Sigmoid colon (tissue), 6 donors: ENCODE measurements at regions not wholly inside any gene's neighbourhood (a gene's known extent, or its start where the extent isn't known, plus 50 kb on each side); places are given as distances from the start of the nearest gene placed in this dataset.

Experiments
- DNase-seq: peaks from one replicate; pipeline ENCODE4 v3.0.0-alpha.2; 2019
- H3K27ac ChIP-seq, 4 donors: fragments of 200-600 bp; sonication (generic); one replicate each; pipeline ENCODE4 v1.5.1; 2016 to 2019; ENCODE audit warnings: mild to moderate bottlenecking in 1 of 4
- H3K27me3 ChIP-seq, 3 donors: fragments of 200-600 bp; sonication (generic); one replicate each; pipeline ENCODE4 v1.5.1; 2019; ENCODE audit warnings: mild to moderate bottlenecking in 1 of 3
- H3K36me3 ChIP-seq, 4 donors: fragments of 200-600 bp; sonication (generic); one replicate each; pipeline ENCODE4 v1.5.1; 2016 to 2019
- H3K4me1 ChIP-seq, 4 donors: fragments of 200-600 bp; sonication (generic); one replicate each; pipeline ENCODE4 v1.5.1; 2017 to 2019
- H3K4me3 ChIP-seq, 4 donors: fragments of 200-600 bp; sonication (generic); one replicate each; pipeline ENCODE4 v1.5.1; 2017 to 2019; ENCODE audit warnings: mild to moderate bottlenecking in 2 of 4, moderate library complexity in 1 of 4
- H3K9me3 ChIP-seq, 4 donors: fragments of 200-600 bp in 3 of 4; sonication (generic) in 3 of 4; one replicate each; pipeline versions ENCODE4 v1.5.1 to v1.6.1; 2013 to 2019
- CTCF ChIP-seq, 4 experiments: fragments of 450-650 bp in 3 of 4; fragments of 200-600 bp in 1 of 4; IDR thresholded peaks; one replicate each; pipeline ENCODE4 v1.5.1; 2016 to 2019; ENCODE audit warnings: antibody characterized with exemption in 4 of 4, mild to moderate bottlenecking in 3 of 4, moderate library complexity in 2 of 4
- EP300 ChIP-seq, 4 donors: sonication (generic); formaldehyde crosslinking; IDR thresholded peaks; one replicate each; pipeline ENCODE4 v1.6.1; 2017; ENCODE audit warnings: antibody characterized with exemption in 4 of 4
- POLR2A ChIP-seq, 2 donors: fragments of 450-650 bp; IDR thresholded peaks; one replicate each; pipeline ENCODE4 v1.6.1; 2016; ENCODE audit warnings: antibody characterized with exemption in 2 of 2, mild to moderate bottlenecking in 2 of 2, moderate library complexity in 2 of 2
- POLR2AphosphoS5 ChIP-seq, 4 donors: sonication (generic); formaldehyde crosslinking; IDR thresholded peaks; one replicate each; pipeline ENCODE4 v1.6.1; 2017; ENCODE audit warnings: antibody characterized with exemption in 4 of 4
- WGBS, 2 donors: extraction: QIAGEN DNeasy Blood & Tissue Kit; methylation state at CpG; one replicate each; pipeline ENCODE4 v1.1.7; 2013; 5-methylcytosine and 5-hydroxymethylcytosine counted together
- intact Hi-C: fragments of 100-400 bp; cut with DNase I; formaldehyde crosslinking; loops from one replicate; pipeline ENCODE4 v1.15.1; 2023
- donor health status: healthy with polysubstance abuse.
- donor health status: healthy.

GRCh38 chr21:22044431-22044830 is 1046.2 kb downstream of the NCAM2 start:
- WGBS, 2 donors = 77 to 87% methylated on average over 2 of the region's 2 CpGs
- no peak for TF ChIP-seq POLR2A (IDR thresholded peaks at IDR 0.05)

DNA sequence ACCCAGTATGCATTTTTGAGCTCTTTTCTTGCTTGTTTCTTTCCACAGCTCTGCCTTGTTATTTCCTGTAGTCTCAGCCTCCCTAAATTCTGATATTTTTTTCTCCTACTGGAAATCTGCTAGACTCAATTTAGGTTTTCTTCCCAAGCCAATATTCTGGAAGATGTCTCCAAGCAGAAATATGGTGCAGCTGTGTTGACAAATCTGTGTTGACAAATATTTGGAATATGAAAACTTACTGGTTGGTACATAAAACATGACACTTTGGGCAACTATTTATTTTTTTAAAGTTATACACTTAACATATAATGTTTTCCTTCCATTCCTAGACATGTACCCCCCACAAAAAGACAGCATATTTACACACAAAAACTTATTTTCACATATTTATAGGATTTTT is 1048.4 kb downstream of the NCAM2 start:
- no peak overlapping the region for H3K4me3 ChIP-seq
- H3K4me1 ChIP-seq = no peaks in the 10 kb centered on the region
- no peaks in the 10 kb centered on the region for H3K27me3 ChIP-seq
- DNase-seq = no peak
- H3K9me3 ChIP-seq = no peaks in the 10 kb centered on the region
- no peaks in the 10 kb centered on the region for H3K36me3 ChIP-seq
- no peak overlapping the region for H3K27ac ChIP-seq
- TF ChIP-seq POLR2A (IDR thresholded peaks at IDR 0.05) (no peak), POLR2AphosphoS5 (IDR thresholded peaks at IDR 0.05) (no peak), CTCF (IDR thresholded peaks at IDR 0.05) (no peak), EP300 (IDR thresholded peaks at IDR 0.05) (no peak)
- intact Hi-C loops = no loop called here

More at GRCh38 chr21:22044431-22044830, 1046.2 kb downstream of the NCAM2 start:
- no peaks in the 10 kb centered on the region for H3K9me3 ChIP-seq
- intact Hi-C loops = no loop called here
- no peak overlapping the region for H3K27ac ChIP-seq
- DNase-seq = no peak
- H3K27me3 ChIP-seq = no peaks in the 10 kb centered on the region
- H3K36me3 ChIP-seq = no peaks in the 10 kb centered on the region
- H3K4me3 ChIP-seq = no peak overlapping the region
- H3K4me1 ChIP-seq = no peaks in the 10 kb centered on the region

- no peaks in the 10 kb centered on the region for H3K4me1 ChIP-seq
- WGBS, 2 donors = 84 to 90% methylated on average over 5 of the region's 5 CpGs
- intact Hi-C loops = no loop called here
These were observed 1058.7 kb downstream of the NCAM2 start for GRCh38 chr21:22056904-22057303.

GRCh38 chr21:22062472-22063139 is 1064.4 kb downstream of the NCAM2 start:
- DNase-seq = no peak
- TF ChIP-seq CTCF (IDR thresholded peaks at IDR 0.05) = no peak
- intact Hi-C loops = no loop called here
- H3K9me3 ChIP-seq = no peaks in the 10 kb centered on the region
- H3K27ac ChIP-seq = no peak overlapping the region
- no peaks in the 10 kb centered on the region for H3K36me3 ChIP-seq
- H3K27me3 ChIP-seq = no peaks in the 10 kb centered on the region
- H3K4me1 ChIP-seq = no peaks in the 10 kb centered on the region
- no peak overlapping the region for H3K4me3 ChIP-seq

More at GRCh38 chr21:22056904-22057303, 1058.7 kb downstream of the NCAM2 start:
- no peak for DNase-seq
- H3K36me3 ChIP-seq = no peaks in the 10 kb centered on the region
- no peaks in the 10 kb centered on the region for H3K27me3 ChIP-seq
- H3K4me3 ChIP-seq = no peak overlapping the region
- no peak for TF ChIP-seq CTCF (IDR thresholded peaks at IDR 0.05)
- TF ChIP-seq EP300 (IDR thresholded peaks at IDR 0.05) = no peak
- no peak for TF ChIP-seq POLR2A (IDR thresholded peaks at IDR 0.05)
- TF ChIP-seq POLR2AphosphoS5 (IDR thresholded peaks at IDR 0.05) = no peak
- no peaks in the 10 kb centered on the region for H3K9me3 ChIP-seq
- no peak overlapping the region for H3K27ac ChIP-seq

DNA sequence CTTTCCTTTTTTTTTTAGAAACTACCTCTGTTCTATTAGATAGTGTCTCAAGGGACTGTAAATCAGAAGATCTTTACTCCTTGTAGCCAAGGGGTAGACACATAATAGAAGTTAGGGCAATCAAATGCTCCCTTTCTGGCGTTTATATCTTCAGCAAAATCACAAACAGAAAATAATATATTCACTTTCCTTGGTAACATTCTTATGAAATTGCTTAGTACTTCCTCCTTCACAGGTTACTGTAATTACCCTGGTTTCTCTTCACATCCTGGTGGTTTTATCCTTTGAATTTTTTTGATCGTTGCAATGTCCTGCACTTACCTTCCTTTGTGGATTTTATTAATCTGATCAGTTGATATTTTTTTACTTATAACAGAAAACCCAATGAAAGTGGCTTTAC is 1064.9 kb downstream of the NCAM2 start:
- H3K27ac ChIP-seq = no peak overlapping the region
- H3K9me3 ChIP-seq = no peaks in the 10 kb centered on the region
- no peaks in the 10 kb centered on the region for H3K27me3 ChIP-seq
- DNase-seq = no peak
- H3K4me1 ChIP-seq = no peaks in the 10 kb centered on the region
- no peaks in the 10 kb centered on the region for H3K36me3 ChIP-seq
- no peak for TF ChIP-seq POLR2A (IDR thresholded peaks at IDR 0.05)
- TF ChIP-seq CTCF (IDR thresholded peaks at IDR 0.05) = no peak
- no peak for TF ChIP-seq EP300 (IDR thresholded peaks at IDR 0.05)
- no peak for TF ChIP-seq POLR2AphosphoS5 (IDR thresholded peaks at IDR 0.05)
- WGBS, 2 donors = 14 to 57% methylated on average over 2 of the region's 2 CpGs
- intact Hi-C loops = no loop called here
- H3K4me3 ChIP-seq = no peak overlapping the region
